Suppressor macrophage treated with lipopolysaccharide for 4 hours (primary cell): ENCODE measurements at regions not wholly inside any gene's neighbourhood (a gene's known extent, or its start where the extent isn't known, plus 50 kb on each side); places are given as distances from the start of the nearest gene placed in this dataset.

ENCODE experiments used
- DNase-seq: peaks from one replicate; pipeline ENCODE4 v3.0.0-alpha.2; 2020

GRCh38 chr15:91476861-91477260, 376.6 kb upstream of the SLCO3A1 start:
- DNase-seq = no peak

GRCh38 chr15:91478717-91479191, 374.8 kb upstream of the SLCO3A1 start:
- DNase-seq = no peak

- no peak for DNase-seq
Measured at GRCh38 chr15:91480426-91480825, 373.1 kb upstream of the SLCO3A1 start.

- no peak for DNase-seq
Measured at GRCh38 chr15:91482799-91483198, 370.7 kb upstream of the SLCO3A1 start.

GRCh38 chr15:91484141-91484540, 369.4 kb upstream of the SLCO3A1 start:
- no peak for DNase-seq

- DNase-seq = no peak
Measured at GRCh38 chr15:91488452-91488851, 365.1 kb upstream of the SLCO3A1 start.

- DNase-seq = no peak
Measured at GRCh38 chr15:91490211-91490610, 363.3 kb upstream of the SLCO3A1 start.

GRCh38 chr15:91491101-91491950, 362.2 kb upstream of the SLCO3A1 start:
- DNase-seq = no peak

- no peak for DNase-seq
Measured at GRCh38 chr15:91496754-91497691, 356.5 kb upstream of the SLCO3A1 start.

GRCh38 chr15:91498046-91498748, 355.3 kb upstream of the SLCO3A1 start:
- DNase-seq = no peak

- no peak for DNase-seq
Measured at GRCh38 chr15:91498749-91499062, 354.8 kb upstream of the SLCO3A1 start.

GRCh38 chr15:91499774-91500383, 353.6 kb upstream of the SLCO3A1 start:
- DNase-seq = no peak

- DNase-seq = no peak
Measured at GRCh38 chr15:91508633-91509032, 344.9 kb upstream of the SLCO3A1 start.

GRCh38 chr15:91514147-91514546, 339.4 kb upstream of the SLCO3A1 start:
- DNase-seq = no peak

GRCh38 chr15:91515188-91515754, 338.2 kb upstream of the SLCO3A1 start:
- DNase-seq = peak; percentile 76

- DNase-seq = no peak
Measured at GRCh38 chr15:91516866-91517265, 336.6 kb upstream of the SLCO3A1 start.

- peak; percentile 53 for DNase-seq
Measured at GRCh38 chr15:91517491-91518200, 335.9 kb upstream of the SLCO3A1 start.

- DNase-seq = no peak
Measured at GRCh38 chr15:91520850-91521249, 332.7 kb upstream of the SLCO3A1 start.

GRCh38 chr15:91521548-91521947, 332.0 kb upstream of the SLCO3A1 start:
- no peak for DNase-seq

- no peak for DNase-seq
Measured at GRCh38 chr15:91521996-91522395, 331.5 kb upstream of the SLCO3A1 start.

GRCh38 chr15:91522605-91523332, 330.7 kb upstream of the SLCO3A1 start:
- DNase-seq = peak; percentile 3
